ENCODE measurements at regions not wholly inside any gene's neighbourhood (a gene's known extent, or its start where the extent isn't known, plus 50 kb on each side); places are given as distances from the start of the nearest gene placed in this dataset.
"Not testable (repeated sequence)": the region's sequence is repeated elsewhere in the genome, so short reads cannot be mapped to it uniquely, and the experiment has no call there.

- in situ Hi-C loops (cut with HindIII; ENCODE audit: low sequenced_read_pairs), result no loop called here
Observed at GRCh38 chr5:72599519-72600370, 92.5 kb upstream of the ZNF366 start.

GRCh38 chr5:72599065-72599433, 91.8 kb upstream of the ZNF366 start:
- in situ Hi-C loops (cut with HindIII; ENCODE audit: low sequenced_read_pairs), result no loop called here

- in situ Hi-C loops (cut with HindIII; ENCODE audit: low sequenced_read_pairs), result no loop called here
Observed at GRCh38 chr5:72598401-72599064, 91.3 kb upstream of the ZNF366 start.

DNA sequence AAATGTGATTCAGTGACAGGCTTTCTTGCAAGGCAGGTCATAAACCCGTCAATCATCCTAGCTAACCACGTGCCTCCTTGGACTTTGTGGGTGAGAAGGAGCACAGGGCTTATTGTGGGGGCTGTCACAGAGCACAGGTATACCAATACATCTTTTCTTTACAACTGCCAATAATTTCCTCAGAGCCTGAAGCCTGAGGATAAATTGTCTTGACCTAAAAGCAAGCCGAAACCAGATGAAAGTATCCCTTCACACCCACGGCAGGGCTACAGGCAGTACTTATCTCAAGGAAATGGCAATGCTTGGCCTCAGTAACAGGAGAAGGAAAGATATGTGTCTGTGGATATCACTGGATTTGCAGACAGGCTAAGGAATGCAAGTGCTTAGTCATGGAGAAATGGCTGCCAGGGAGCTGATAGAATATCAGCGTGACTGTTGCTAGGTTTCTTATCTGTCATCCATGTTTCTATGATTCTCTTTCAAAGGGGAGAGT, 90.3 kb upstream of the ZNF366 start:
- in situ Hi-C loops (cut with HindIII; ENCODE audit: low sequenced_read_pairs), result no loop called here

- in situ Hi-C loops (cut with HindIII; ENCODE audit: low sequenced_read_pairs), result no loop called here
Observed at GRCh38 chr5:72596956-72597355, 89.7 kb upstream of the ZNF366 start.

GRCh38 chr5:72588640-72589039, 81.4 kb upstream of the ZNF366 start:
- in situ Hi-C loops (cut with HindIII; ENCODE audit: low sequenced_read_pairs), result no loop called here

DNA sequence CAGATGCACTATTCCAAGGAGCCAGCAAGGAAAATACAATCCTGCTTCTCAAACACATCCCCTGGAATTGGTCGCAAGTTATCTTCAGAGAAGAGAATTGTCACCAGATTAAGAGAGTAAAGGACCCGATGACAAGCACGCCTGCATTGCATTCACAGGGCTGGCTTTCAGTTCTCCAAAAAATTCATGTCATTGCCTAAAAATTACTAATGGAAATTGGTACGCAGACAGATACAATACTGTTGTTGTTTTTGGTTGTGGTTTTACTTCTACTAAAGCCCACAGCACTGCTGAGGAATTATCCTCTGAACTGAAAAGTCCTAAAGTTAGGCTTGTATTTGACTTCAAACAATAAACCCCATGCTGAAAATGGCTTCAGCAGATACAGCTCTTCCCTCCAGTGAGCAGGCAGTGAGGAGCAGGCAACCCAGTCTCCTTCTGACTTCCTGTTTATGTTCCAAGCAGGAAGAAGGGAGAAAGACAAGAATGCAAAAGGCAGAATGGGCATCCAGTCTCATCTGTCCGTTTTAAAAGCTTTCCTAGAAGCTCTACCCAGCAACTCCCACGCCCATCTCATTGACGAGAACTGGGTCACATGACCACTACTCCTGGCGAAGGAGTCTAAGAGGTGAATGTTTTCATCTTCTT, 80.6 kb upstream of the ZNF366 start:
- in situ Hi-C loops (cut with HindIII; ENCODE audit: low sequenced_read_pairs), result no loop called here

- in situ Hi-C loops (cut with HindIII; ENCODE audit: low sequenced_read_pairs), result no loop called here
Observed at GRCh38 chr5:72586788-72587530, 79.7 kb upstream of the ZNF366 start.

DNA sequence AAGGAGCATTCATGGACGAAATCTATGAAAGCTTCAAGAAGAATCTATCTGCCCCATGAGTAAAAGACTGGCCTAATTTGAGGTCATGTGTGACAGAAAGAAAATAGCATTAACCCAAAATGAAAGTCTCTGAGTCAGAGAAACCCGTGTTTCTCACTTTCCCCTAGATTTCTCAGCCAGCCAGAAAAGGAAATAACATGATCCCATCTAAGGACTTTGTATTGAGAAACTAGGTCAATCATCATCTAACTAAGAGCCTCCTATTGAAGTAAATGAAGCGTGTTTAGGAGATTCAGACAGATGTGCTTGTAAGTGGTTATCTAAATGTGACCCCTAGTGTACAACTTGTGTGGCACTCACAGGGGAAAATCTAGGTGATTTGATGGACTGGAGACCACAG, 77.3 kb upstream of the ZNF366 start:
- in situ Hi-C loops (cut with HindIII; ENCODE audit: low sequenced_read_pairs), result no loop called here

DNA sequence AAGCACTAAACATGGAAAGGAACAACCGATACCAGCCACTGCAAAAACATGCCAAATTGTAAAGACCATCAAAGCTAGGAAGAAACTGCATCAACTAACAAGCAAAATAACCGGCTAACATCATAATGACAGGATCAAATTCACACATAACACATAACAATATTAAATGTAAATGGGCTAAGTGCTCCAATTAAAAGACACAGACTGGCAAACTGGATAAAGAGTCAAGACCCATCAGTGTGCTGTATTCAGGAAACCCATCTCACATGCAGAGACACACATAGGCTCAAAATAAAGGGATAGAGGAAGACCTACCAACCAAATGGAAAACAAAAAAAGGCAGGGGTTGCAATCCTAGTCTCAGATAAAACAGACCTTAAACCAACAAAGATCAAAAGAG, 72.1 kb upstream of the ZNF366 start:
- in situ Hi-C loops (cut with HindIII; ENCODE audit: low sequenced_read_pairs), result not testable (repeated sequence)

DNA sequence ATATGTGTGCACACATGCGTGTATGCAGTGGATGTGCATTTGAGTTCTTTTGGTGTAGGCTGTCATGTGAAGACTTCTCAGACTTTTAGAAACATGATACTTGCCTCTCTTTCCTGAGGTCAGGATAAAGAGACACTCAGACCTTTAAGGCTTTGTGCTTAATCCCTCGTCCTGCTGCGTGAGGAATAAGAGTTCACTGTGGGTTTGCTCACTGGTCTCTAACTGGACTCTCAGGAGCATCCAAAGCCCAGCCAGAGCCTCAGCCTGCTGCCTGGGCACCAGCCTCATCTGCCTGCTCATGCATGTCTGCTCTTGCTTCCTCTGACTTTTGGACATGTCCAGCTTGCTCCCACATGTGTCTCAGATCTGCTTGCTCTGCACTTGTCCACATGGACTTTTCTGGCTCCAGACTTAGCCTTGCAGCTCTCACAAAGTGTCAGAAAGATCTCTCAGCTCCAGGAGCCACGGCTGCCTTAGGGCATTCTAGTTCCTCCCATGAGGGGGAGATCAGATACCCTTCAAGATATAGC, 65.1 kb upstream of the ZNF366 start:
- in situ Hi-C loops (cut with HindIII; ENCODE audit: low sequenced_read_pairs), result loop anchor here (25.0 kb wide), 1 partner anchor 215 kb away; no protein-coding TSS in a partner anchor

DNA sequence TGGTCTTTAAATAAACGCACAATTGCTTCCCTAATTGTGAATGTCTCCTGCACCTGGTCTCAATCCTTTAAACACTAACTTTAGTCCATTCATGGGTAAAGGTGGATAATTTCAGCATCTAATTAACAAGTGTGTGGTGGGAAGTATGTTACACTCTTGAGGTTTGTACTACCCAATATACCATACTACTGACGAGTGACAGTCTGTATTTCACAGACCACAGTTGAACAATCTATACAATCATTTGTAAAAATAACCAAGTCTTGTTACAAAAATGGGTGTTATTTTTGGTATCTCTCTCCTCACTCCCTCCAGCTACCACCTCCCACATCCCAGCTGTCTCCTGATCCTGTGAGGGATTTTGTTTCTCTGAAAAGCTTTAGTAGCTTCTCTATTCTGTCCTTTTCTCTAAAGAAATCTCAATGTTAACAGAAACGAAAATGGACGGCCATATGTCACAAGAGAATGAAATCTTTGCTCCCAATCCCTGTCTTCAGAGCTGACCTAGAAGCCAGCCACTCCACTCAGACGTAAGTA, 62.3 kb upstream of the ZNF366 start:
- in situ Hi-C loops (cut with HindIII; ENCODE audit: low sequenced_read_pairs), result loop anchor here (25.0 kb wide), 1 partner anchor 218 kb away; no protein-coding TSS in a partner anchor

DNA sequence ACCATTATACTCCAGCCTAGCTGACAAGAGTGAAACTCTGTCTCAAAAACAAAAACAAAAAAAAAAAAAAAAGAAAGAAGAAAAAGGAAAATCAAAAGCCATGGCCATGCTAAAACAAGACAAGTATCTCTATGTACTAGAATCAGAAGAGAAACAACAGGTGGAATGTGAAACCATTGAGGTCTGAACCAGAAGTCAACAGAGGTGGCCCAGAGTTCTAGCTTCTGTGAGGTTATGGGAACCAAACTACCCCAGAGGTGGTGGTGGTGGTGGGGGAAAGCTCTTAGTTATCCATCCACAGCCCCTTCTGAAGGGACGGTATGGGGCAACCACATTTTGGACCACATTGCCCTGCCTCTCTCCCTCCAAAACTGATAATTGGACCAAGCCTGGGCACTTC, 59.5 kb upstream of the ZNF366 start:
- in situ Hi-C loops (cut with HindIII; ENCODE audit: low sequenced_read_pairs), result loop anchor here (25.0 kb wide), 1 partner anchor 221 kb away; no protein-coding TSS in a partner anchor

GRCh38 chr5:72565513-72566289, 58.5 kb upstream of the ZNF366 start:
- in situ Hi-C loops (cut with HindIII; ENCODE audit: low sequenced_read_pairs), result loop anchor here (25.0 kb wide), 1 partner anchor 222 kb away; no protein-coding TSS in a partner anchor

- in situ Hi-C loops (cut with HindIII; ENCODE audit: low sequenced_read_pairs), result loop anchor here (25.0 kb wide), 1 partner anchor 225 kb away; no protein-coding TSS in a partner anchor
Observed at GRCh38 chr5:72562717-72563116, 55.5 kb upstream of the ZNF366 start.

DNA sequence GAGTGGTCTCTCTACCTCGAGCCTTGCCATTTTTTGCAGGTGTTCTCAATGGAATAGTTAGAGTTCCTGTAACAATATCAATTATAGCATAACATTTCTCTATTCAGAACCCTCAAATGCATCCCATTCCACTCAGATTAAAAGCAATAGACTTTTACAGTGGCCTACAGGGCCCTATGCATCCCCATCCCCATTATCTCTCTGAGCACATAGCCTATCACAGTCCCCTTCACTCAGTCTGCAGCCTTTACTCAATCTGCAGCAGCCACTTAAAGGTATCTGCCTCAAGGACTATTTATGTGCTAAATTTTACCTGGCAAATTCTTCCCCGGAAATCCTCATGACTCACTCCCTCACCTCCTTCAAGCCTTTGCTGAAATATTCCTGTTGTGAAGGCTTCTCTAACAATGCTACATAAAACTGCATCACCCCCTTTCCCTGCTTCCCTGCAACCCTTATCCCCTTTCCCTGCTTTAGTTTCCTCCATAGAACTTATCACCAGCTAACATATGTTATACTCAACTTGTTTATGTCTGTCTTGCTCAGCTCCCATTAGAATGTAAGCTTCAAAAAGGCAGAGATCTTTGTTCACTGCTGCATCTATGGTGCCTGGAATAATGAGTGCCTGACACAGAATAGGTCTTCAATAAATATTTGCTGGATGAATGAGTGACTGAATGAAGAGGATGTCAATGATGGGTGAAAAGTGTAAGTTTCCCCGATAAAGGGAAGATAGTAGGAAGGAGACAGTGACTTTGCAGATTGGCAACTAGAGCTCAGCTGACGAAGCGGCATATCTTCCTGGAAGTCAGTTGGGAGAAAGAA, 54.1 kb upstream of the ZNF366 start:
- in situ Hi-C loops (cut with HindIII; ENCODE audit: low sequenced_read_pairs), result loop anchor here (25.0 kb wide), 1 partner anchor 226 kb away; no protein-coding TSS in a partner anchor

GRCh38 chr5:72559866-72560766, 52.9 kb upstream of the ZNF366 start:
- in situ Hi-C loops (cut with HindIII; ENCODE audit: low sequenced_read_pairs), result loop anchor here (25.0 kb wide), 1 partner anchor 227 kb away; no protein-coding TSS in a partner anchor

Measured in DLD1 (cell line).